ENCODE measurements at regions not wholly inside any gene's neighbourhood (a gene's known extent, or its start where the extent isn't known, plus 50 kb on each side); places are given as distances from the start of the nearest gene placed in this dataset.

- no peak overlapping the region for H3K4me3 ChIP-seq
- no peaks in the 10 kb centered on the region for H3K27me3 ChIP-seq
- 71 to 77% methylated on average over 5 of the region's 5 CpGs for WGBS, 2 donors
- H3K36me3 ChIP-seq: no peaks in the 10 kb centered on the region
- H3K9me3 ChIP-seq: no peaks in the 10 kb centered on the region
- no peak for DNase-seq
- no peak for TF ChIP-seq EP300 (IDR thresholded peaks at IDR 0.05)
- TF ChIP-seq POLR2A (IDR thresholded peaks at IDR 0.05): no peak
- TF ChIP-seq POLR2AphosphoS5 (IDR thresholded peaks at IDR 0.05): no peak
- no peak for TF ChIP-seq CTCF (IDR thresholded peaks at IDR 0.05)
- no peak overlapping the region for H3K27ac ChIP-seq
- H3K4me1 ChIP-seq: peaks cover 0 to 51% (median 34%) of the 10 kb centered on the region in 4 donors
- intact Hi-C loops (cut with DNase I): no loop called here
These were observed 70.4 kb downstream of the ARHGAP35 start for GRCh38 chr19:46931202-46931601.

GRCh38 chr19:46932346-46932745, 71.5 kb downstream of the ARHGAP35 start:
- Histone ChIP-seq H3K36me3 (peaks cover 0 to under 1% (median 0%) of the 10 kb centered on the region in 4 donors), H3K27ac (no peak overlapping the region), H3K4me1 (peaks cover 0 to 53% (median 29%) of the 10 kb centered on the region in 4 donors), H3K27me3 (no peaks in the 10 kb centered on the region), H3K4me3 (no peak overlapping the region), H3K9me3 (no peaks in the 10 kb centered on the region)
- intact Hi-C loops (cut with DNase I): no loop called here
- no peak for DNase-seq
- TF ChIP-seq POLR2A (IDR thresholded peaks at IDR 0.05): no peak
- no peak for TF ChIP-seq EP300 (IDR thresholded peaks at IDR 0.05)
- no peak for TF ChIP-seq POLR2AphosphoS5 (IDR thresholded peaks at IDR 0.05)
- no peak for TF ChIP-seq CTCF (IDR thresholded peaks at IDR 0.05)
- 71 to 82% methylated on average over 2 of the region's 2 CpGs for WGBS, 2 donors

- H3K27ac ChIP-seq: no peak overlapping the region
- H3K27me3 ChIP-seq: no peaks in the 10 kb centered on the region
- 57 to 66% methylated on average over 7 of the region's 7 CpGs for WGBS, 2 donors
- no peak for DNase-seq
- intact Hi-C loops (cut with DNase I): no loop called here
- no peak overlapping the region for H3K4me3 ChIP-seq
- H3K9me3 ChIP-seq: no peaks in the 10 kb centered on the region
- peaks cover 0 to 7% (median 0%) of the 10 kb centered on the region in 4 donors for H3K36me3 ChIP-seq
- peaks cover 0 to 35% (median 12%) of the 10 kb centered on the region in 4 donors for H3K4me1 ChIP-seq
- TF ChIP-seq POLR2AphosphoS5 (IDR thresholded peaks at IDR 0.05) (no peak), CTCF (IDR thresholded peaks at IDR 0.05) (no peak), POLR2A (IDR thresholded peaks at IDR 0.05) (no peak), EP300 (IDR thresholded peaks at IDR 0.05) (no peak)
These were observed 74.4 kb downstream of the ARHGAP35 start for GRCh38 chr19:46935066-46935663.

GRCh38 chr19:46943150-46943946, 76.3 kb upstream of the NPAS1 start:
- Histone ChIP-seq H3K36me3 (peaks cover 0 to 3% (median 0%) of the 10 kb centered on the region in 4 donors), H3K4me1 (peaks cover 0 to 39% (median 31%) of the 10 kb centered on the region in 4 donors), H3K27ac (no peak overlapping the region), H3K9me3 (no peaks in the 10 kb centered on the region), H3K27me3 (no peaks in the 10 kb centered on the region), H3K4me3 (no peak overlapping the region)
- TF ChIP-seq POLR2A (IDR thresholded peaks at IDR 0.05) (no peak), CTCF (IDR thresholded peaks at IDR 0.05) (no peak), EP300 (IDR thresholded peaks at IDR 0.05) (no peak), POLR2AphosphoS5 (IDR thresholded peaks at IDR 0.05) (no peak)
- intact Hi-C loops (cut with DNase I): no loop called here
- 93 to 96% methylated on average over 10 of the region's 10 CpGs for WGBS, 2 donors
- DNase-seq: no peak
